Kidney (tissue), 13 donors: ENCODE measurements at regions not wholly inside any gene's neighbourhood (a gene's known extent, or its start where the extent isn't known, plus 50 kb on each side); places are given as distances from the start of the nearest gene placed in this dataset.

Experiments used
- DNase-seq, 5 donors: peaks; one replicate each; pipeline ENCODE4 v3.0.0-alpha.2; 2013 to 2020
- FAIRE-seq: peaks from 2 replicates; lab custom pipeline; 2012; peaks lifted over from hg19 to GRCh38; lab: Jason Lieb, UNC
- H3K27ac ChIP-seq, 2 donors: one replicate each; pipeline ENCODE4 v1.7.0; 2013; ENCODE audit warnings: low read depth in 2 of 2, low read length in 2 of 2, inconsistent platforms in 1 of 2
- H3K27me3 ChIP-seq: one replicate; pipeline ENCODE4 v1.7.1; 2013; ENCODE audit warnings: low read length, inconsistent platforms; ENCODE audit not compliant: control insufficient read depth, insufficient read depth
- H3K36me3 ChIP-seq, 3 donors: one replicate each; pipeline versions ENCODE4 v1.7.0 to v1.7.1; 2013; ENCODE audit warnings: low read length in 3 of 3, control low read depth in 1 of 3, inconsistent platforms in 1 of 3; ENCODE audit not compliant: insufficient read depth in 3 of 3, control insufficient read depth in 2 of 3
- H3K4me1 ChIP-seq, 3 donors: one replicate each; pipeline versions ENCODE4 v1.7.0 to v1.7.1; 2013; ENCODE audit warnings: low read length in 3 of 3, inconsistent platforms in 1 of 3, low read depth in 1 of 3; ENCODE audit not compliant: control insufficient read depth in 2 of 3, insufficient read depth in 2 of 3
- H3K4me3 ChIP-seq, 3 donors: one replicate each; pipeline versions ENCODE4 v1.7.0 to v1.8.1; 2013; ENCODE audit warnings: low read length in 3 of 3, control low read depth in 1 of 3, inconsistent platforms in 1 of 3
- H3K9ac ChIP-seq, 3 donors: one replicate each; pipeline versions ENCODE4 v1.7.0 to v1.7.1; 2013; ENCODE audit warnings: low read length in 3 of 3, control low read depth in 1 of 3, inconsistent platforms in 1 of 3
- H3K9me3 ChIP-seq, 3 donors: one replicate each; pipeline versions ENCODE4 v1.7.0 to v1.7.1; 2013; ENCODE audit warnings: low read length in 3 of 3, control low read depth in 1 of 3, inconsistent platforms in 1 of 3; ENCODE audit not compliant: control insufficient read depth in 2 of 3, insufficient read depth in 1 of 3
- intact Hi-C: fragments of 100-400 bp; cut with DNase I; formaldehyde crosslinking; loops from one replicate; pipeline ENCODE4 v1.11.1; 2022
- TF ChIP-seq, protein P1 (sequence below): IDR thresholded peaks from 3 replicates; pipeline ENCODE4 v1.5.1; 2012; ENCODE audit warnings: mild to moderate bottlenecking, moderate library complexity, borderline replicate concordance; ENCODE audit not compliant: insufficient read depth; ENCODE audit errors: extremely low read depth
- donor health status: control.
- donor health status: control.
- donor health status: control.
- donor health status: control.
- donor health status: control.
- donor health status: DM: yes; HTN: yes; CAD: no.
- donor health status: Normal renal cell carcinoma (clear cell type).

GRCh38 chr9:19992556-19992955 is 203.7 kb upstream of the SLC24A2 start:
- TF ChIP-seq, protein P1, sequence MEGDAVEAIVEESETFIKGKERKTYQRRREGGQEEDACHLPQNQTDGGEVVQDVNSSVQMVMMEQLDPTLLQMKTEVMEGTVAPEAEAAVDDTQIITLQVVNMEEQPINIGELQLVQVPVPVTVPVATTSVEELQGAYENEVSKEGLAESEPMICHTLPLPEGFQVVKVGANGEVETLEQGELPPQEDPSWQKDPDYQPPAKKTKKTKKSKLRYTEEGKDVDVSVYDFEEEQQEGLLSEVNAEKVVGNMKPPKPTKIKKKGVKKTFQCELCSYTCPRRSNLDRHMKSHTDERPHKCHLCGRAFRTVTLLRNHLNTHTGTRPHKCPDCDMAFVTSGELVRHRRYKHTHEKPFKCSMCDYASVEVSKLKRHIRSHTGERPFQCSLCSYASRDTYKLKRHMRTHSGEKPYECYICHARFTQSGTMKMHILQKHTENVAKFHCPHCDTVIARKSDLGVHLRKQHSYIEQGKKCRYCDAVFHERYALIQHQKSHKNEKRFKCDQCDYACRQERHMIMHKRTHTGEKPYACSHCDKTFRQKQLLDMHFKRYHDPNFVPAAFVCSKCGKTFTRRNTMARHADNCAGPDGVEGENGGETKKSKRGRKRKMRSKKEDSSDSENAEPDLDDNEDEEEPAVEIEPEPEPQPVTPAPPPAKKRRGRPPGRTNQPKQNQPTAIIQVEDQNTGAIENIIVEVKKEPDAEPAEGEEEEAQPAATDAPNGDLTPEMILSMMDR = no peak
- Histone ChIP-seq H3K4me3 (no peak overlapping the region), H3K4me1 (no peaks in the 10 kb centered on the region), H3K27ac (no peak overlapping the region), H3K9me3 (no peaks in the 10 kb centered on the region), H3K36me3 (no peaks in the 10 kb centered on the region), H3K9ac (no peak overlapping the region), H3K27me3 (no peaks in the 10 kb centered on the region)
- no peak for FAIRE-seq
- intact Hi-C loops = no loop called here
- no peak for DNase-seq

DNA sequence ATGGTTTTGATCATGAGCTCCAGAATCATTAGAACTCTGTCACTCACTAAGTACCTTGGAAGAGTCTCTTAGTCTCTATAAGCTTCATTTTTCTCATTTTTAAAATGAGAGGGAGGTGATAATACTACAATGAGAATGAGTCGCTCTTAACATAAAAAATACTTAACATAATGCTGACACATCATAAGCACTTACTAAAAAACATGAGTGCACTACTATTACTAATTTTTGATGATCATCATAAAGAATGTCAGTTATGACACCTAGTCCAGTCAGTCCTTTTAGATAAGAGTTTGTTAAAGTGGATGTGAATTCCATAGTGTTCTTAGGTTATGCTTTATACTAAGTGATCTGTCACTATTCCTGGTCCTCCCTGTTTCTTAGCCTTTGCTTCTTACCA is 200.4 kb upstream of the SLC24A2 start:
- no peaks in the 10 kb centered on the region for H3K9me3 ChIP-seq
- H3K36me3 ChIP-seq = no peaks in the 10 kb centered on the region
- H3K4me3 ChIP-seq = no peak overlapping the region
- no peaks in the 10 kb centered on the region for H3K27me3 ChIP-seq
- no peak for DNase-seq
- no peaks in the 10 kb centered on the region for H3K4me1 ChIP-seq
- H3K9ac ChIP-seq = no peak overlapping the region
- no peak for FAIRE-seq
- intact Hi-C loops = no loop called here
- no peak overlapping the region for H3K27ac ChIP-seq
- TF ChIP-seq, protein P1 = no peak

DNA sequence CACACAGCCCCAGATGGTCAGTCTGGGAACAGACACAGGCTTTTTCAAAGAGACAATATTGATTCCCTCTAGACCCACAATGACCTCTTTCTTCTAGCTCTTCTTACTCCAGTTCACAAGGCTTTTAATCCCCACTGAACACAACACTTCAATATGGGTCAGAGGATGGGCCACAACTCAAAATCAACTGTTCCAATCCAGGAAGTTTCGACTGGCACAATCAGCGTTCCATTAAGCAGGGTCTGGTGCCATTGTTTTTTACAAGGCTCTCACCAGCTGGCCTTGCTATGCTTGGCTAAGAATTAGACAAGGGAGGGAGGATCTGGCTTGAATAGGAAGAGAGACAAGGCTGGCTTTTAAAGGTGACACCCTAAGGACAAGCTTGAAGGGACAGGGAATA is 199.4 kb upstream of the SLC24A2 start:
- H3K9ac ChIP-seq = no peak overlapping the region
- H3K27ac ChIP-seq = no peak overlapping the region
- DNase-seq = peak in 1 of 5 donors; percentile 18
- no peaks in the 10 kb centered on the region for H3K9me3 ChIP-seq
- H3K36me3 ChIP-seq = no peaks in the 10 kb centered on the region
- intact Hi-C loops = no loop called here
- no peak for FAIRE-seq
- no peak overlapping the region for H3K4me3 ChIP-seq
- no peaks in the 10 kb centered on the region for H3K4me1 ChIP-seq
- TF ChIP-seq, protein P1 = no peak
- no peaks in the 10 kb centered on the region for H3K27me3 ChIP-seq

GRCh38 chr9:19985081-19985480 is 196.2 kb upstream of the SLC24A2 start:
- FAIRE-seq (no peak), DNase-seq (no peak)
- no peaks in the 10 kb centered on the region for H3K27me3 ChIP-seq
- intact Hi-C loops = no loop called here
- TF ChIP-seq, protein P1 = no peak
- no peaks in the 10 kb centered on the region for H3K36me3 ChIP-seq
- no peaks in the 10 kb centered on the region for H3K9me3 ChIP-seq
- H3K4me1 ChIP-seq = no peaks in the 10 kb centered on the region
- H3K27ac ChIP-seq = no peak overlapping the region
- no peak overlapping the region for H3K9ac ChIP-seq
- H3K4me3 ChIP-seq = no peak overlapping the region
